Stimulated activated CD8-positive, alpha-beta memory T cell treated with anti-CD3 and anti-CD28 coated beads, Interleukin-7, amount 100 ng/mL, for 1 hour (primary cell): ENCODE measurements at regions not wholly inside any gene's neighbourhood (a gene's known extent, or its start where the extent isn't known, plus 50 kb on each side); places are given as distances from the start of the nearest gene placed in this dataset.
"Not testable (repeated sequence)": the region's sequence is repeated elsewhere in the genome, so short reads cannot be mapped to it uniquely, and the experiment has no call there.

Experiments
- DNase-seq, 2 donors: peaks; one replicate each; pipeline ENCODE4 v3.0.0-alpha.2; 2020; ENCODE audit warnings: low read depth in 2 of 2

GRCh38 chr19:29013325-29013724 is 199.6 kb downstream of the UQCRFS1 start:
- DNase-seq = no peak

DNA sequence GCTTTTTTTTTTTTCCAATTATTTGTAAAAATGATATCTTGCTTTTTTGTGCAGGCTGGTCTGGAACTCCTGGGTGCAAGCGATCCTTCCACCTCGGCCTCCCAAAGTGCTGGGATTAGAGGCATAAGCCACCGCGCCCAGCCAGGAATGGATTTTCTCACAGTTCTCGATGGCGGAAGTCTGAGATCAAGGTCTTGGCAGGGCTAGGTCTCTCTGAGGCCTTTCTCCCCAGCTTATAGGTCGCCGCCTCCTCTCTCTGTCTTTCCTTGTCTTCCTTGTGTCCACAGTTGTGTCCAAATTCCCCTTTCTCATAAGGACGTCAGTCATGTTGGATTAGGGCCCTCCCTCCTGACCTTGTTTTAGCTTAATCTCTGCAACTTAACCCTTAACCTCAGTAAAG is 200.5 kb downstream of the UQCRFS1 start:
- DNase-seq = no peak

- no peak for DNase-seq
Measured at GRCh38 chr19:29010276-29010675, 202.7 kb downstream of the UQCRFS1 start.

GRCh38 chr19:29006057-29006735 is 206.8 kb downstream of the UQCRFS1 start:
- no peak for DNase-seq

GRCh38 chr19:29004796-29005195 is 208.2 kb downstream of the UQCRFS1 start:
- DNase-seq = no peak

DNA sequence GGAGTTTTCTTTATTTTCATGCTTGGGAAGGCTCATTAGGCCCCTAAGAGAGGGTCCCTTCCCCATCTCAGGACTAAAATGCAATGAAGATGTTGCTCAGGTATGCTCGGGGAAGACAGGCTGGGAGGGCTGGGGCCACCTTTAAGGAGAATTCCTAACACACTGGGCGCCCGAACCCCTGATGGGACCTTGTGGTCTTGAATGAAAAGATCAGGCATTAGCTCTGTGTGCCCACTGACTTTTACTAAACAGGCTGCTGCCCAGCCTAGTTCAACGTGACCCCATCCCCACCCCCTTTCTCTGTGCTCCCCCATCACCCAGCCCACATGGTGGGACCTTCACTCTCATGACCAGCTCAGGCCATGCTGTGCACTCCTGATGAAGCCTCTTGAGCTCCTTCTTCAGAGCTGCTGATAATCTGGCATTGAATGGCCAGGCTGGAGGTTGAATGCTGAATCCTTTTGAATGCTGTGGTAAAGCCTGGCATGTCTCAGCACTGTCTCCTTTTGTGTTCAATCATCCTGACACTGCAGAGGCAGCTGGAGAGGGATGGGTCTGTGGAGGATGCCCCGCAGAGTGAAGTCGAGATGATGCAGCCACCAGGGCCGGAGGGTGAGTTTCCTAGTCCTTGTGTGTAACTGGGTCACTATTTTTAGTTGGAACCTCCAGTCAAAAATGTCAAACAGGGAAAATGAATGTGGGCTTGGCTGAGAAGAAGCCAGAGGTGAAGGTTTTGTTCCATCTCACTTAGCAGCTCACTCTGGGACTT is 209.1 kb downstream of the UQCRFS1 start:
- DNase-seq = no peak

- no peak for DNase-seq
Measured at GRCh38 chr19:29002336-29002735, 210.6 kb downstream of the UQCRFS1 start.

- no peak for DNase-seq
Measured at GRCh38 chr19:29001597-29002245, 211.2 kb downstream of the UQCRFS1 start.

GRCh38 chr19:29001141-29001581 is 211.8 kb downstream of the UQCRFS1 start:
- no peak for DNase-seq

DNA sequence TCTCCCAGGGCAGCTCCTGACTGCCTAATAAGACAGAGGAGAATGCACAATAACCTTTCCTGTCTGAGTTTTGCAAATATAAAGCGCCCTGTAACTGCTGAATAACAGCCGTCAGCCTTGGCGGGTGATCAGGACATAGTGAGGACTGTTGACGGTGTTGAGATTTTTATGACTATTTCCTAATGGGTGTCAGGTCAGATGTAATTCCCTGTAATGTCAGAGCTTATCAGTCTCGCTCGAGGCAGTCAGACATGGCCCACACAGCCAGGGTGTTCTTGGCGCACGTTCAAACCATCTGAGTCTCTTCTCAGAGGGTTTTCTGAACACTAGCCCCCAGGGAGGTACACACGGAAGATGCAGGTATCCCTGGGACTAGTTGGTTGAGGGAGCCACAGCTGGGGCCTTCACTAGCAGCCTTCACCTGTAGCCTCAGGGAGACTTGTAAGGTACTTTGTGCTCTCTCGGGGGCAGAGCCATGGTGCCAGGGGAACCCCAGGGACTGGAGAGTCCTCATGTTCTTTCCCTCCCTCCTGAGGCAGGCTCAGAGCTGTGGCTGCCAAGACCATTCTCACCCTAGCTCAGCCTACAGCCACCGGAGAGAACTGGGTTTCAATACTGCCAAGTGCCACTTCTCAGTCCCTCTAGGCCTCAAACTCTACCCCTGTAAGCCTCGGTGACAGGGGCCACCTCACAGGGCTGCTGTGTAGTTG is 213.1 kb downstream of the UQCRFS1 start:
- DNase-seq = no peak

- no peak for DNase-seq
Measured at GRCh38 chr19:28998974-28999373, 214.0 kb downstream of the UQCRFS1 start.

DNA sequence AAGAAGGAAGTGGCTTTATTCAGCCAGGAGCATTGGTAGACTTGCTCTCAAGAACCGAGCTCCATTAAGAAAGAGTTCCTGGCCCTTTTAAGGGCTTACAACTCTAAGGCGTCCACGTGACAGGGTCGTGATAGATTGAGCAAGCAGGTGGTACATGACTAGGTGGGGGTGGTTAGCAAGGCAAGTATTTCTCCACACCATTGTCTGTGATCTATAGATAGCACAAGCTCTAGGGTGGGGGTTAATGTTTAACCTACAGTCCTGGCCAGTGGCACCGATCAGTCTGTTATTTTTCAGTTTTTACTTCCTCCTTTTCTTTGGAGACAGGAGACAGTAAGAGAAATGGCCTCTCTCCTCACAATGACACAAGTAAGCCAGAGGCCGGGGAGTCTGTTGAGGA is 215.1 kb downstream of the UQCRFS1 start:
- DNase-seq = not testable (repeated sequence)

DNA sequence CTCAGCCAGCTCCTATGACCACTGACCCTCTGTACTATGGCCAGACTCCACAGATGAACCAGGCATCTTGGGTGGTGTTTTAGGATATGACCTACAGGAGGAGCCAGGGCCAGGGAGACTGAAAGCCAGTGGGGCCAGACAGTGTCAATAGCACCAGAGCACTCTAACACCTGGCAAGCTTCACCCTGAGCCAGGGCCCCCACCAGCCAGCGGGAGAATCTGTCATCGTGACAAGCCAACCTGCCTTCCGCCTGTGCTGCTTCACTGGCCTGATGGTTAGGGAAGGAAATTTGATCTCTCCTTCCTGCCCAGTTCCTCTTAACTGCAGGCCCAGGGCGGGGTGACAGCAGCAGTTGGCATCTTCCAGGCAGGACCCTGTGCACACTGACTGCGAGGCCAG is 222.4 kb downstream of the UQCRFS1 start:
- DNase-seq = no peak

DNA sequence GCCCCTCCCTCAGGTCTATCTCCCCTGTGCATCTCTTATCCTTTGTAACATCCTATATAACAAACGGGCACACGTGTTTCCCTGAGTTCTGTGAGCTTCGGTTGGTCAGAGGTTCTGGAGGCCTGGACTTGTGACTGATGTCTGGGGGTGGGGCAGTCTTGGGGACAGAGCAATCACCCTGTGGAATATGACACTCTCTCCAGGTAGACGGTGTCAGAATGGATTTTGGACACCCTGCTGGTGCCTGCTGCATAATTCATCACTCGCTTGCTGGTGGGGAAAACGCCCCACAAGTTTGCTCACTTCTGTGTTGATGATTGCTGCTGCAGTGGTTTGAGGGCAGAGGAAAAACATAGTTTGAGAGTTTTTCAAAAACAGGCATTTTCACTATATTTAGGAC is 223.2 kb downstream of the UQCRFS1 start:
- DNase-seq = no peak

- no peak for DNase-seq
Measured at GRCh38 chr19:28988066-28988465, 224.9 kb downstream of the UQCRFS1 start.

- no peak for DNase-seq
Measured at GRCh38 chr19:28987177-28987576, 225.8 kb downstream of the UQCRFS1 start.

DNA sequence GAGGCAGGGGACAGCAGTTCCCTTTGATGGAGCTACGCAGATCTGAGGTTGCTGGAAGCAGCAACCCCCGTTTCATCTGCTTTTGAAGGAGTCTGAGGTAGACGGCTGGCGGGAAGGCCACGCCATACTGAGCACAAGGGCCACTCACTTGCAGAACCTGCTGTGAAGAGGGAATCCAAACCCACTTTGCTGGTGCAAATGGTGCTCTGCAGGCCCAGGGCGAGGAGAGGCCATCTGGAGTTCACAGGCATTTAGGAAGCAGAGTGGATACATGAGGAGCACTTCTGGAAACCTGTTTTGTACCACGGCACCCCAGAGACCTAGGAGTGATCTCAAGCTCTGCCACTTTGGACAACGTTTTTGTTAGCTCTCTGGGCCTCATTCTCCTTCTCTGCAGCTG is 227.8 kb downstream of the UQCRFS1 start:
- no peak for DNase-seq

GRCh38 chr19:28984315-28984714 is 228.6 kb downstream of the UQCRFS1 start:
- DNase-seq = no peak

DNA sequence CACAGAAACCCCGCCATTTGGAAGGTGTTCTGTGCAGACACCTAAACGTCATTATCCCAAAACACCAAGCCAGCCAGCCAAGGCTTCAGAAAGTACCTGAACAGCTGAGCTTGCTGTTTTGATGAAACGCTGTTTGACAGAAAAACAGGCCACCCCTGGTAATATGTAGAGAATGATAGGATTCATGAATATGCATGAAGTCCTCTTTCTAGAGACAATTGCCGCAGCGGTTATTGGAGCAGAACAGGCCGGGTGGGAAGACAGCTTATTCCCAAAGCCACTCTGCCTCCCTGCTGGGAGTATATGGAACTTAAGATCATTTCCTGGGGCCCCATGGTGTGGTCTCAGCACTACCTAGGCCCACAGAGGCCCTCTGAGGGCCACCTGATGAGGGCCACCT is 229.5 kb downstream of the UQCRFS1 start:
- no peak for DNase-seq

DNA sequence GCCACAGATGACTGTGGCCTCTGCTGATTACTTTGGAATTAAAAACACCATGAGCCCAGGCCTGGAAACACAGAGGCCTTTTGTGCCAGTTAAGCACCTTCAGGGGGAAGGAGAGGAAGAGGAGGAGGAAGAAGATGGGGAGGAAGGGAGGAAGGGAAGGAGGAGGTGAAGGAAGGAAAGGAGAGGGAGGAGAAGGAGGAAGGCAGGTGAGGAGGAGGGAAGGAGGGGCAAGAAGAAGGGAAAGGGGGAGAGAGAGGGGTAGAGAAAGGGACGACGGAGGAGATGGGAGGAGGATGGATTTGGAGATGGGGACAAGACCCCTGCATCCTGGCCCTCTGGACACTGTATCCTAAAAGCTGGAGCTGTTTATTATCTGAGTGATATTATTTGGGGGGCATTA is 231.0 kb downstream of the UQCRFS1 start:
- DNase-seq = no peak

DNA sequence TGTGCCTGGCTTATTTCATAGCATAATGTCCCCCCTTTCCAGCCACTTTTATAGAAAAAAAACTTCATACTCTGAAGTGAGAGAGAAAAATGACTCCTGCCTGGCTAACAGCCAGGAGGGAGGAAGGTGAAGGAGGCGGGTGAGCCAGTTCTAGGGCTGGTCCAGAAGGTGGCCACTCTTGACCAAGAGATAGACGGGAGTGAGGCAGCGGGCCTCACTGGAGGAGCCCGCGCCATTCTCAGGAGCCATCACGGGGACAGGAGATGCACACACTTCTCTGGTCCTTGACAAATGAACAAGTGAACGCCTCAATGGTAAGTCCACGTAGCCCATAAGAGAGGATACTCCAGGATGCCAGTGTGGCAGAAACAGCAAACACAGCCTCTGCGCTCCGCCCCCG is 231.4 kb downstream of the UQCRFS1 start:
- DNase-seq = no peak

DNA sequence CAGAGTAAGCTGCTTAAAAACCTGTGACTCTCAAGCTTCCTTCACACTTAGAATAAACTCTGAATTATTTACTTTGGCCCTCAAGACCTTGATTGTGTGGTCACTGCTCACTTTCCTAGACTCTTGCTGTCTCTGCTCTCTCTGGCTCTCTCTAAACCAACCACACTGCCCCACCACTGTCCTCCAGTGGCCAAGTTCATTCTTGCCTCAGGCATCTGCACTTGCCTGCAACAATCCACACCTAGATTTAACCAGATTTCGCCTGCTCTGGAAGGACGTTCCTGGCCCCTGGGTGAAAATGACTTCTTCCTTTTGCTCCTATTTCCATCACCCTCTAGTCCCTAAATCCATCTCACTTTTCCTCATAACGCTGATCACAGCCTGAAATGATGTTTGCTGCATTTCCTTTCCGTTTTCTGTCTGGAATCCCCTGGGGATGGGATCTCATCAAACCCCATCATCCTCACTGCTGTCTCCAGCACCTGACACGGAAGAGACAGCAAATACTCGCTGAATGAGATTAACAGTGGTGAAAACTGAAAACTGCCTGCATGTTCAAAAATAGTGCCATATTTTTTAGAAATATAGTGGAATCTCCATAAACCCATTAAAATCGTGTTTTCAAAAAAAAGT is 232.6 kb downstream of the UQCRFS1 start:
- DNase-seq = no peak
